HL-60 (cell line): ENCODE measurements at regions not wholly inside any gene's neighbourhood (a gene's known extent, or its start where the extent isn't known, plus 50 kb on each side); places are given as distances from the start of the nearest gene placed in this dataset.

Source experiments
- CTCF ChIP-seq: IDR thresholded peaks from one replicate; pipeline ENCODE4 v1.5.1; 2011; ENCODE audit warnings: low read length, control low read depth, inconsistent platforms; ENCODE audit not compliant: insufficient read depth
- POLR2AphosphoS5 ChIP-seq: IDR thresholded peaks from 2 replicates; pipeline ENCODE4 v1.6.1; 2012; ENCODE audit warnings: low read depth
- REST ChIP-seq: IDR thresholded peaks from 2 replicates; pipeline ENCODE4 v1.6.1; 2012; ENCODE audit warnings: low read depth; ENCODE audit not compliant: insufficient replicate concordance
- SPI1 ChIP-seq: IDR thresholded peaks from 2 replicates; pipeline ENCODE4 v1.6.1; 2012; ENCODE audit warnings: low read depth, mild to moderate bottlenecking, borderline replicate concordance

GRCh38 chr6:94376876-94377275 lies 957.5 kb upstream of the EPHA7 start:
- TF ChIP-seq POLR2AphosphoS5 (no peak), CTCF (no peak), REST (no peak), SPI1 (no peak)
